Chondrocyte (in vitro differentiated cells): ENCODE measurements at regions not wholly inside any gene's neighbourhood (a gene's known extent, or its start where the extent isn't known, plus 50 kb on each side); places are given as distances from the start of the nearest gene placed in this dataset.
"Not testable (repeated sequence)": the region's sequence is repeated elsewhere in the genome, so short reads cannot be mapped to it uniquely, and the experiment has no call there.

ENCODE experiments used
- DNase-seq: peaks from one replicate; pipeline ENCODE4 v3.0.0; 2021; ENCODE audit warnings: mixed read lengths, low spot score
- H3K27ac Mint-ChIP-seq: one replicate; pipeline ENCODE4 v1.8.0; 2021; ENCODE audit warnings: mild to moderate bottlenecking, moderate library complexity, mixed read lengths; ENCODE audit not compliant: unreplicated experiment
- H3K27me3 Mint-ChIP-seq: 2 replicates; pipeline ENCODE4 v1.8.0; 2021; ENCODE audit warnings: low read depth, mixed read lengths
- H3K36me3 Mint-ChIP-seq: 2 replicates; pipeline ENCODE4 v1.8.0; 2021; ENCODE audit warnings: low read depth, mixed read lengths
- H3K4me1 Mint-ChIP-seq: 2 replicates; pipeline ENCODE4 v1.8.0; 2021; ENCODE audit warnings: low read depth, mild to moderate bottlenecking, mixed read lengths
- H3K4me3 Mint-ChIP-seq: one replicate; pipeline ENCODE4 v1.8.0; 2021; ENCODE audit warnings: mild to moderate bottlenecking, moderate library complexity, mixed read lengths; ENCODE audit not compliant: unreplicated experiment
- H3K9me3 Mint-ChIP-seq: 2 replicates; pipeline ENCODE4 v1.8.0; 2021; ENCODE audit warnings: low read depth, mixed read lengths
- CTCF ChIP-seq: fragments of 200-600 bp; sonication (generic); IDR thresholded peaks from 2 replicates; pipeline ENCODE4 v1.5.0; 2021; ENCODE audit warnings: antibody characterized with exemption, mild to moderate bottlenecking, moderate library complexity

DNA sequence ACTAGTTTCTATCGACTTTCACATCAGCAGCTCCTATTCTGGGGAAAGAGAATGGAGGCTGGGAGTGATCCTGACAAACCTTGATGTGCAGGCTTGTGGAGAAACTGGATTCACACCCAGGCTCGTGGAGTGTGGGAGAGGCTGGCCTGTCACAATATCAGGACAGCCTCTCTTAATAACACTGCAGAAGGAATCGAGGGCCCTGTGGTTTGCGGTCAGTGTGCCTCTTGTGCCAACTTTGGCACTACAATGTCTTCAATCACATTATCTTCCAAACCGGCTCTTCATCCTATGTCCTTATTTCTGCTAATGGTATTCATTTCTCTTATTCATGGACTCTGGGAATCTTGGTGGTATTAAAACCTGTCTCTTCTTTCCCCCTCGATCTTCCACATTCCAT lies 92.7 kb downstream of the PRL start:
- no peak for TF ChIP-seq CTCF
- Mint-ChIP-seq H3K27ac (no peak overlapping the region), H3K9me3 (no peaks in the 10 kb centered on the region), H3K4me1 (peaks cover 6% of the 10 kb centered on the region), H3K27me3 (no peaks in the 10 kb centered on the region), H3K4me3 (no peak overlapping the region), H3K36me3 (no peaks in the 10 kb centered on the region)
- DNase-seq, result no peak

DNA sequence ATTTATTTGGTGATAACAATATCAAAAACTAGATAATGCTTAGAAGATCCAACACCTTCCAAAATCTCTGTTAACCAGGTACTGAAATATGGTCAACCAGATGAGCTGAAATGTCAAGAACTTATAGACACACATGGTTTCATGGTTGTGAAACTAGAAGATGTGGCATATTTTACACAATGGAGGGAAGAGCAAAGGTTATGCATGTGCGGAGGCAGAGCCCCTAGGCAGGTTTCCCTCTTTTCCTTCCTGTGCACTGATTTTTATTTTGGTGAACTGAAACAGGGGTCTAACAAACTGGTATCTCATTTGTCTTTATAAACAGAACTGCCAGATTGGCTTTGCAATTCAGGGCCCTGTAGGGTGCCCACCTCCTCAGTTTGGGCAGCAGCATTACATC lies 91.6 kb downstream of the PRL start:
- no peaks in the 10 kb centered on the region for H3K27me3 Mint-ChIP-seq
- TF ChIP-seq CTCF, result no peak
- H3K9me3 Mint-ChIP-seq, result no peaks in the 10 kb centered on the region
- no peaks in the 10 kb centered on the region for H3K36me3 Mint-ChIP-seq
- no peak overlapping the region for H3K27ac Mint-ChIP-seq
- peaks cover 4% of the 10 kb centered on the region for H3K4me1 Mint-ChIP-seq
- DNase-seq, result no peak
- H3K4me3 Mint-ChIP-seq, result no peak overlapping the region

DNA sequence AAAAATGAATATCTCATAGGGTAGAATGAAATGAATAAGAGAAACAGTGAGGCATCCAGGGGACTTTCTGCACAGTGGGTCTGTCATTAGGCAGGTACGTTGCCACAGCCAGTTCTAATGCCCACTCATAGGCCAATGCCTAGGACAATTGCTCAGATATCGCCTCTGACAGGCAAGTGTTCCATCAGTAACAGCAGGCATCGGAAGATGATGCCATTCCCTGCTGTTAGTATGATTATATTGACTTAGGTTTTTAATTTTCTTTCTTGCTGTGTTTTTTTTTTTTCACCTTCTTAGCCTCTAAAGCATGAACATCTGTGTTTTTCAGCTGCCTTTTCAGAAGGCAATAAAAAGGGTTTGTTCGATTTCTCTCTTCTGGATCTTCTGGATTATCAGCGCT lies 90.7 kb downstream of the PRL start:
- H3K4me3 Mint-ChIP-seq, result no peak overlapping the region

GRCh38 chr6:22208026-22208425 lies 88.8 kb downstream of the PRL start:
- Mint-ChIP-seq H3K4me3 (no peak overlapping the region), H3K27ac (no peak overlapping the region), H3K9me3 (no peaks in the 10 kb centered on the region), H3K36me3 (no peaks in the 10 kb centered on the region), H3K27me3 (no peaks in the 10 kb centered on the region), H3K4me1 (no peaks in the 10 kb centered on the region)
- DNase-seq, result no peak
- TF ChIP-seq CTCF, result no peak

More for the DNA sequence above, 90.7 kb downstream of the PRL start:
- DNase-seq, result no peak
- Mint-ChIP-seq H3K27me3 (no peaks in the 10 kb centered on the region), H3K9me3 (no peaks in the 10 kb centered on the region), H3K4me1 (peaks cover 4% of the 10 kb centered on the region), H3K27ac (no peak overlapping the region), H3K36me3 (no peaks in the 10 kb centered on the region)
- no peak for TF ChIP-seq CTCF

DNA sequence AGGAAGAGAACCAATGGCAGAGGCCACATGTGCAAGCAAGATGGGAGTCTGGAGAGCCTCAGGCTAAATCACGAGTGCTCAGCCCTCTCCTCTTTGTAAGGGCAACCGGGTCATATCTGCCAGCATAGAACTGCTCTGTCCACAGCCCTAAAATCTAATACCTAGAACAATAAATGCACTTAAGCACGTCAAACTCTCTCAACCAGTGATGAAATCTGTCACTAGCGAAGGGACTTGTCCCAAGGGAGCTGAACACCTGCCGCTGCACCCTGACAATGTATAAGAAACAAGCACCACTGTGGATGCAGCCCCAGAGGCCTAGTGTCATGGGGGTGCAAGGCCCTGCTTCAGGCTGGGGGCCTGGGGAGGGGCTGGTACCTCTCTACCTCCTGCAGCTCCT lies 82.5 kb downstream of the PRL start:
- Mint-ChIP-seq H3K9me3 (peaks cover 2% of the 10 kb centered on the region), H3K27ac (no peak overlapping the region), H3K4me3 (no peak overlapping the region), H3K4me1 (peaks cover 9% of the 10 kb centered on the region), H3K36me3 (no peaks in the 10 kb centered on the region), H3K27me3 (no peaks in the 10 kb centered on the region)
- no peak for TF ChIP-seq CTCF
- no peak for DNase-seq

DNA sequence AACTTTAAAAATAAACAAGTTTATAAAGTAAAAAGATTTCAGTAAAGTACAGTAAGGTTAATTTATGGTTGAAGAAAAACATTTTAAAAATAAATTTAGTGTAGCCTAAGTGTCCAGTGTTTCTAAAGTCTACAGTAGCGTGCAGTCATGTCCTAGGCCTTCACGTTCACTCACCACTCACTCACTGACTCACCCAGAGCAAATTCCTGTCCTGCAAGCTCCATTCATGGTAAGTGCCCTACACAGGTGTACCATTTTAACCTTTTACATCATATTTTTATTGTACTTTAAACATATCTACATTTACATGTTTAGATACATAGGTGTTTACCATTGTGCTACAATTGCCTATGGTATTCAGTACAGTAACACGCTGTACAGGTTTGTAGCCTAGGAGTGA lies 81.4 kb downstream of the PRL start:
- H3K9me3 Mint-ChIP-seq, H3K36me3 Mint-ChIP-seq, H3K27me3 Mint-ChIP-seq, DNase-seq, H3K27ac Mint-ChIP-seq, H3K4me3 Mint-ChIP-seq: not testable (repeated sequence)
- peaks cover 18% of the 10 kb centered on the region for H3K4me1 Mint-ChIP-seq
